HuH-7 (cell line): ENCODE measurements at regions not wholly inside any gene's neighbourhood (a gene's known extent, or its start where the extent isn't known, plus 50 kb on each side); places are given as distances from the start of the nearest gene placed in this dataset.
"Not testable (repeated sequence)": the region's sequence is repeated elsewhere in the genome, so short reads cannot be mapped to it uniquely, and the experiment has no call there.

Experiments
- DNase-seq: peaks from one replicate; pipeline ENCODE4 v3.0.0; 2011; ENCODE audit warnings: low spot score

DNA sequence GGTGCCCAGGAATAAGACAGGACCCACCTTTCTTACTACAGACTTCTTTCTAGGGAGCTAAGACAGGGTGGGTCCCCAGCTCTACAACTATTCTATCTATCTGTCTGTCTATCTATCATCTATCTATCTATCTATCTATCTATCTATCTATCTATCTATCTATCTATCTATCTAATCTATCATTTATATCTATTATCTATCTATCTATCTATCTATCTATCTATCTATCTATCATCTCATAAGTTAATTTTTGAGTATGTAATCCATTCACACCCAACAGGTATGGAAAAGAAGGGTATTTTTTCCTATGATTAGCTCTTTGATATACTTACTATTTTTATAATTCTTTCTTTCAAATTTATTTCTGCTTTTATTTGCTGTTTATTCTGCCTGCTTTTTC lies 55.9 kb downstream of the BAMBI start:
- no peak for DNase-seq

DNA sequence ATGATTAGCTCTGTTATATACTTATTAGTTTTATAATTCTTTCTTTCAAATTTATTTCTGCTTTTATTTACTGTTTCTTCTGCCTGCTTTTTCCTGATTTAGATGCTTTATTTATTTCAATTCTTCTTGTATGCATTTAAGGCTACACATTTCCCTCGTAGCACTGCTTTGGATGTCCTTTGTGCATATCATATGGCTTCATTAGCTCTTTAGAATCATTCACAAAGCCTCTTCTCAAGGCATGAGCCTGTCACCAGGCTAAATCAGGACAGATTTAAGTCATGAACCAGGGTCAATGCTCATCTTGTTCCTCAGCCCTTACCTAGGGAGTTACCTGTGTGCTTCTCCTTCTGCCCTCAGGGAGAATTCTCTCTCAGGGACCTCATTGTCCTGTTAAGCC lies 56.3 kb downstream of the BAMBI start:
- no peak for DNase-seq

DNA sequence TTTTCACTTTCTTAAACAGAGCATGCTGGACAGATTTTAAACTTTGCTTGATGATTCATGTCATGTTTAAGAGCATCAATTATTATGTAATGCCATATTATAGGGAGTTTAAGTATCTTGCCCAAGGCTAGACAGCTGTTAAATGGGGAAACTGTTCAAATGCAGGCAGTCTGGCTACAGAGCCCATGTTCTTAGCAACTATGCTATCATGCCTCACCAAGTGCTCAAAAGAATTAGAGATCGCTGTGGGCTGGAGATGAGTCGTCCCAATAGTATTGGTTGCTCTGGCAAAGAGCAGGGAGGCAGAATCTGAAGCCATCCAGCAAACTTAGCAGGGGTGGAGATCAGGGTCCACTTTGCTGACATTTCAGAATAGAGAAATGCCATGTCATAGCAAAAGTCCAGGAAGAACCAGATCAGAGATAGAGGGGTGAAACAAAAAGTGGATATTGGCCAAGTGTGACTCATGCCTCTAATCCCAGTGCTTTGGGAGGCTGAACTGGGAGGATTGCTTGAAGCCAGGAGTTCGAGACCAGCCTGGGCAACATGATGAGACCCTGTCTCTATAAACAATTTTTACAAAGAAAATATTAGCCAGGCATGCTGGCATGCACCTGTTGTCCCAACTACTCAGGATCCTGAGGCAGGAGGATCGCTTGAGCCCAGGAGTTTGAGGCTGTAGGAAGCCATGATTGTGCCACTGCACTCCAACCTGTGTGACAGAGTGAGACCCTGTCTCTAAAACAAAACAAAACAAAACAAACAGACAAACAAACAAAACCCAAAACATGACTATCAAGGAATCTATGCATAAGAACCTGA lies 57.8 kb downstream of the BAMBI start:
- no peak for DNase-seq

DNA sequence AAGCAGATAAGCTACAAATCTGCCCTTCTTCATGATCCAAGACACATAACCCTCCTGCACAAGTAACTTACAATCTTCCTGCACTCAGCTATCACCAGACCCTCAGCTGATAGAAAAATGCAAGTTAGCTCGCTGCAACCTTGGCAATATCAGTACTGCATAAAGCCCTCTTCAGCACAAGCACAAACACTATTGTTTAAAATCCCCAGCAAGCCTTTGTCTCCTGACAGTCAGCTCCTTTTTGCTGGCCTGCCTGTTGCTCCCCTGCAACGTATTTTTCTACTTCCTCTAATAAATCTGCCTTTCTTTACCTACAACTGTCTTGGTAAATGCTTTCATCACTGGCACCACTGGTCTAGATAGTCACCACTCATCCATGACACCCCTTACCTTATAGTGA lies 59.8 kb downstream of the BAMBI start:
- no peak for DNase-seq

DNA sequence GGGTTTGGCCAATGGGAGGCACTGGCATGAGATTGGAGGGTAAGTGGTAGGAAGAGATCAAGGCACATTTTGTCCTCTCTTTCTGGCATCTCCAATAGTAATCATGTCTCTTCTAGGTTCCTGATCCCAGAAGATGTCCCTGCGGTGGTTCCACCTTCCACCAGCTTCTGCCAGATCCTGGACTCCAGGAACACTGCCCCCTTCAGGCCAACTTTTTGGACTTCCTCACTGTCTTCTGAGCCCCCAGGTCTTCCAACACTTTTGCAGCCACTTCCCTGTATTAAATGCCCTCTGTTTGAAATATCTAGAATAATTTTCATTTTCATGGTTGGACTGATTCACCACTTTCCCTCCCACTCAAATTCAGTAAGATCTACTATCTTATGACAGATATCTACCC lies 60.9 kb downstream of the BAMBI start:
- DNase-seq = no peak

DNA sequence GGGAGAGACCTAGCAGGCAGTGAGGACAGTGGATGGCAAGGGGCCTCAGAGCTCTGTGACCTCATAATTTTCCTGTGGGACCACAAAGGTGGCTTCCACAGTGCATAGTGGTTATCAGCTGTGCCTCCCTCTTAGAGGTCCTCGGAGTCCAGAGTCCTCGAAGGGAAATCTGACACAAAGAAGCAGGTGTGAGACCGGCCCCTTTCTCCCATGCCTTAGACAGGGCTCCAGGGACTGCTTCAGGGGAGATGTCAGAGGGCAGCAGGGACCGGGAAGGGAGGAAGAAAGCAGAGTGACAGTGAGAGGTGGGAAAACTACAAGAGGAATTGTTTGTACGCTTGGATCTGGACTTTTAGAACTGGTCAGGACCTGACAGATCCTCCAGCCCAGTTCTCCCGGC lies 66.3 kb downstream of the BAMBI start:
- DNase-seq = no peak

GRCh38 chr10:28744069-28744768 lies 66.9 kb downstream of the BAMBI start:
- DNase-seq = no peak

DNA sequence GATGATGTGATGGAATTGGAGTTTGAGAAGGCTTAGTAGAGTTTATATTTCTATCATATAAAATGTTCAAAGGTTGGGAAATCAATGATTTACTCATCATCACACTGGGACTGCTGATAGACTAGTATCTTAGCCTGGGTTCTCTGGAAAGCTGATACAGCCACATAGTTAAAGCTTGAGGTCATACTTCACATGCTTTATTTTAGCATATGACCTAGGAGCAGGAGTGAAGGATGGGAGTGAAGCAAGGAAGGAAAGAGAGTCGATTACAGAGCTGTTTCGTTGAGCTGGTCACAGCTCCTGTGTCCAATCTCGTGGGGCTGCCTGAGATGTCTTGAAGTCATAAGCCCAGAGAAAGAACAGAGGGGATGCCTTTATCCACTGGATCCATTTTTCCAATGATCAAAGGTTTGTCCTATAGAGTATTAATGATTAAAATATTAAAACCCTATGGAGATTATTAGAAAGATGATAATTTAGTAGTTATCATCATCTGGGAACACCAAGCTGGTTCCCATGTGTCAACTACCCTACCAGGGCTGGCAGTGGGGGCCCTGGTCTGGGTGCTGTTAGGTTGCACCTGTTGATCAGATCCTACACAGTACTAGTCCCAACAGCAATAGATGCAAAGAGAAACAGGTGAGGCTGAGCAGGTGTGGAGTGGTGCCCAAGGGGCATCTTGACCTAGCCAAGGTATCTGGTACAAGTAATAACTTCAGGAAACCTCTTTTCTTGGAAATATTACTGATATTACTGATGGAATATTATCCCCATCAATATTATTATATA lies 77.8 kb downstream of the BAMBI start:
- DNase-seq = no peak

DNA sequence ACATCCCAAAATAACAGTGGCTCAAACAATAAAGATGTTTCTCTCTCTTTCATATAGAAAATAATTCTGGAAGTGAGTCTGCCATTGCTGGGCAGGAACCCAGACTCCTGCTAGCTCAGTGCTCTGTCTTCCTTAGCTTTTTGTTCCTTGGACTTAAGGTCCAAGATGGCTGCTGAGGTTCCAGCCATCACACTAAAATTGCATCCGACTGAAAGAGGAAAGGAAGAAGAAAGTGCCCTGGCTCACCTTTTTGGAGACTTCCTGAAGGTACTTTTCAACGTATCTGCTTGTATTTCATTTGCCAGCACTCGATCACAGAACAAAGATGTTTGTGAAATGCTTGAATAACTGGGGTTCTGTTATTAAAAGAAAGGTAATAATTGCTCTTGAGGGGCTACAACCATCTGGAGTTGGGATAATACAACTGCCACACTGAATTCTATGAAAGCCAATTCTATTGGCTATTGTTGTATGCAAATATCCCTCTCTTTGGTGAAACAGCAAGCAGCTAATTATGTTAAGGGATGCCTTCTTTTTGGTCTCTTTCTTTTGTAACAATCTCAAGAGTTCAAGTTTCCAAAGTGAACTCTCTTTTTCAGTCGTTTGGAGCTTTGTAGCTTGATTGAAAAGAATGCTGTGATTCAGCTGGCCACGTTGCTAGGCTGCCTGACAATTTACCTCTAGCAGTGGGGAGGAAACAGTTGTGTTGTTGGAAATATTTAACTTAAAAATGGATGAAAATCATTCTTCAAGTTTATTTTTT lies 83.9 kb downstream of the BAMBI start:
- no peak for DNase-seq

GRCh38 chr10:28763471-28764170 lies 86.3 kb downstream of the BAMBI start:
- no peak for DNase-seq

- DNase-seq = no peak
These were observed 88.3 kb downstream of the BAMBI start for GRCh38 chr10:28765641-28766040.

DNA sequence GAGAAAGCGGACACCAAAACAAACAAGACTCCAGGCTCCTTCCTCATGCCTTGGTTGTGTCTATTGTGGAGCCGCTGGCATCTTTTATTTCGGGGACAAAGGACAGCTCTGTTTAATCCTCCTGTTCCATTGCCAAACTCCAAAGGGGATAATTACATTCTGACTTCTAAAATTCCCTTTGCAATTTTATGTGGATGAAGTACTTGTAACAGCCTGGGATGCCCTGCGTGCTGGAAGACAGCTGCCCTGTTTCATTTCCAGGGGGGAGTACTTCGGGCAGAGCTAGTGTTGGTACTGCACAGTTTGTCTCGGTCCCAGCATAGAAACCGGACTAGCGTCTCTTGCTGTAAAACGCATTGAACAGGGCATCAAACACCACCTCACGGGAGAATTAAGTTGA lies 90.9 kb downstream of the BAMBI start:
- DNase-seq = no peak

DNA sequence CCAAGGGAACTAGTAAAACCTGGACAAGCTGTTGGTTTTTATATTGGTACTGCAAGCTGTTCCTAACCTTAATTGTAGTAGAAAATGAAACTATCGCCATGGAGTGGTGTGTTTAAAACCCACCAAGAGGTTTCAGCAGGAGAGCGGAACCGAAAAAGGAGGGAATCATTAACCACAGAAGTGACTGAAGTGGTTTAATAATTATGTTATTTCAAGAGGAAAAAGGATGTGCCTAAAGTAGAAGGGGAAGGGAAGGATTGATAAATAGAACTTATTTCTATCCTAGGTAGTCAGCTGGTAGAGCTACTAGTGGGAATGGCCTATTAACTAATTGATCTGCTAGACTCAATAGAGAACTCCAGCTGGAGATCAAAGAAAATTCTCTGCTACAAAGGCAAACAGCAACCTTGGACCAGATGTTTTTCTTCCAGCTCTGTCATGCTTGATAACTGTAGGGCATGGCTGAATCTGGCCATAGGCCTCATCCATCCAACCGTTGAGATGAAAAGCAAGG lies 91.8 kb downstream of the BAMBI start:
- no peak for DNase-seq

- DNase-seq = not testable (repeated sequence)
These were observed 94.3 kb downstream of the BAMBI start for GRCh38 chr10:28771580-28772090.

DNA sequence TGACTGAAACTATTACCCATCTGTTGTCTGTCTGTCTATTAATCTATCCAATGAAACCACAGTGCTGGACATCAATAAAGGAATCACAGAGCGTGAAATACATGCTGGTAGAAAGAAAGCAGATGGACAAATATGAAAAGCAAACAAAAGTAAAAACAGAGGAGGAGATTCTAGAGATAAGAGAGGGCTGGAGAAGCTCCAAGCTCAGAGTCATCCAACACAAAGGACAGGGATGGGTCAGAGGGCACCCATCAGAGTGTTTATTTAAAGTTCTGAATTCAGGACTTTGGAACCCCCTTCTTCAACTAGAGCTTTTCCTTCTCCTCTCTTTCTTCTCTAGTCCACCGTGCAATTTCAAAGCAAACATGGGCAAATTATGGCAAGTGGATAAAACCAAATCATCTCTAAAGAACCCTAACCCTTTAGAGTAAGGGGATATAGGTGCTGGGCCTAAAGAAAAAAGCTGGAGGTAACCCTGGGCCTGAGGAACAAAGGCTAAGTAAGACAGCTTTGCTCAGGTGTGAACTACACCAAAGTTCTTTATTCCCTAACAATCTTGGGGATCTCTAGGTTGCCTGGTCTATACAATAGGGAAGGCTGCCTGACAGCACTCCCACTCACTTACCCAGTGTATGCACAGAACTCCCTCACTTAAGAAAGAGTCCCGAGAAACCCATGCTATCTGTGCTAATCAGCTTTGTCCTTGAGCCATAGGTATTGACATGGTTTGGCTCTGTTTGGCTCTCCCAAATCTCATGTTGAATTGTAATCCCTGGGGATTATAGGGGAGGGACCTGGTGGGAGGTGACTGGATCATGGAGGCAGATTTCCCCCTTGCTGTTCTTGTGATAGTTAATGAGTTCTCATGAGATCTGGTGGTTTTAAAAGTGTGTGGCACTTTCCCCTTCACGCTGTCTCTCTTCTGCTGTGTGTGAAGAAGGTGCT lies 97.0 kb downstream of the BAMBI start:
- DNase-seq = no peak

DNA sequence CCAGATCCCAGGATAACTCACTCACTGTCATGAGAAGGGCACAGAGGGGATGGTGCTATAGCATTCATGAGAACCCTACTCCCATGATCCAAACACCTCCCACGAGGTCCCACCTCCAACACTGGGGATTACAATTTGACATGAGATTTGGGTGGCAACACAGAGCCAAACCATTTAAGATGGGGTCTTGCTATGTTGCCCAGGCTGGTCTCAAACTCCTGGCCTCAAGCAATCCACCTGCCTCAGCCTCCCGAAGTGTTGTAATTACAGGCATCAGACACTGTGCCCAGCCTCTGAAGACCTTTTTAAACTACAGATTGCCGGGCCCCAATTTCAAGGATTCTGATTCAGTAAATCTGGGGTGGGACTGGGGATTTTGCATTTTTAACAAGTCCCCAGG lies 98.5 kb downstream of the BAMBI start:
- no peak for DNase-seq

- DNase-seq = no peak
These were observed 99.2 kb downstream of the BAMBI start for GRCh38 chr10:28776519-28776918.

DNA sequence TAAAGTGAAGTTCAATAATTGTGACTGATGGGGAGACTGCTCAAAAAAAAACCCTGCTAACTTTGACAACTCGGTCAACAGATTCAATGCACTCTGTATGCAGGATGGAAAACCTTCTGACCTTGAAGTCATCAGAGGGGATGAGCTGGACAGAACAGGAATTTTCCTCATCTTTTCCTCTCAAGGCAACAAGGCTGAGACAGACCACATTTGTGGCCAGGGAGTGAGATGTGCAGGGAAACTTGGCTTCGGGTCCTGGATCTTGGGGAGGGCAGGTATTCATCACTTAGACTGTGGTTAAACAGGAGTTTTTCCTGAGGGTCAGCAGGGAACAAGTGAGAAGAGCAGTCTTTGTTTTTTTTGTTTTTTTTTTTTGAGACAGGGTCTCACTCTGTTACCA lies 100.6 kb downstream of the BAMBI start:
- no peak for DNase-seq

DNA sequence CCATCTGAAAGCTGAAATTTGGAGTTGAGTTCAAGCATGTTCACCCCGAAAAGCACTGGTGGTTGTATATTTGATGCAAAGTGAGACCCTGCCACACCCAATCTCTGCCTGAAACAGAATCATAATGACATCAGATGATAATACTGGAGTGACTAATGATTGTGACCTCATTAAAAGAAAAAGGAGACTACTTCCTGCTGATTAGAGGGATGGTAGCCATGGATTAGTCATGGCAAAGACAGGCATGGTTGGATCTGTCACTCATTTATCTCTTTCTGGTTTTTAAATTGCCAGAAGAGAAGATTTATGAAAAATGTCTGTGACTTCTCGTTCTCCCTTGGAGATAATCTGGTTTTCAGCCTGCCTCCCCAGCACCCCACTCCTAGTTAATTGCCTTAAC lies 101.2 kb downstream of the BAMBI start:
- no peak for DNase-seq

- no peak for DNase-seq
These were observed 104.0 kb downstream of the BAMBI start for GRCh38 chr10:28781296-28781695.
